ENCODE measurements at regions not wholly inside any gene's neighbourhood (a gene's known extent, or its start where the extent isn't known, plus 50 kb on each side); places are given as distances from the start of the nearest gene placed in this dataset.

GRCh38 chr5:101728933-101729332 is 567.2 kb downstream of the SLCO4C1 start:
- H3K27ac ChIP-seq (ENCODE audit: low read depth, low read length), result no peak overlapping the region
- H2BK12ac ChIP-seq (ENCODE audit: low read depth, low read length), result no peak overlapping the region
- H3K9me3 ChIP-seq (ENCODE audit: insufficient read depth in 2 of 2, low read depth in 1 of 2, low read length in 1 of 2), result no peaks in the 10 kb centered on the region
- H3K23ac ChIP-seq (ENCODE audit: insufficient read length), result no peak overlapping the region
- no peak overlapping the region for H4K5ac ChIP-seq (ENCODE audit: insufficient read length, low read depth, low read length)
- no peaks in the 10 kb centered on the region for H3K36me3 ChIP-seq (ENCODE audit: control insufficient read depth in 2 of 4, insufficient read depth in 4 of 4, low read length in 3 of 4)
- ChIA-PET POLR2A (ENCODE audit: partially characterized antibody) (no interaction called here), CTCF (ENCODE audit: partially characterized antibody) (interaction anchor here (0.8 to 2.3 kb wide), 9 partner anchors 10 to 249 kb away, joined by 3 to 14 read pairs (median 4); no protein-coding TSS in a partner anchor)
- H2BK5ac ChIP-seq (ENCODE audit: low read depth, low read length), result no peak overlapping the region
- TF ChIP-seq TAF1 (IDR thresholded peaks at IDR 0.05; ENCODE audit: low read depth, low read length), result no peak
- TF ChIP-seq CTCF (IDR thresholded peaks at IDR 0.05; ENCODE audit: control extremely low read depth in 1 of 3, insufficient read depth in 1 of 3, low read depth in 1 of 3, low read length in 3 of 3), result peak in 2 of 3 experiments; percentile 30 to 62; a peak in 2 of 4 replicates
- TF ChIP-seq RAD21 (IDR thresholded peaks at IDR 0.05 in 1 of 2, conservative IDR thresholded peaks at IDR 0.05 in 1 of 2; ENCODE audit: low read depth in 2 of 2, low read length in 2 of 2), result peak; percentile 40 to 44; a peak in 3 of 4 replicates
- TF ChIP-seq CBX8 (IDR thresholded peaks at IDR 0.05; ENCODE audit: borderline replicate concordance, low read depth, low read length), result no peak
- H3K14ac ChIP-seq (ENCODE audit: insufficient read length), result no peak overlapping the region
- FAIRE-seq, result no peak
- H3K4me1 ChIP-seq (replicated peaks in 1 of 4; ENCODE audit: control insufficient read depth in 3 of 4, insufficient read depth in 4 of 4, low read length in 3 of 4), result peaks cover 0 to 2% (median 0%) of the 10 kb centered on the region in 4 experiments; a peak in 2 of 7 replicates
- no peak overlapping the region for H4K8ac ChIP-seq (ENCODE audit: extremely low read depth, insufficient read depth, low read length)
- no peaks in the 10 kb centered on the region for H3K23me2 ChIP-seq (ENCODE audit: low read depth, low read length)
- H4K91ac ChIP-seq (replicated peaks; ENCODE audit: insufficient read length, low read length), result no peak overlapping the region
- no peaks in the 10 kb centered on the region for H4K20me1 ChIP-seq (replicated peaks in 1 of 2; ENCODE audit: control insufficient read depth in 1 of 2, insufficient read depth in 2 of 2, low read length in 2 of 2)
- no peak overlapping the region for H3K4me3 ChIP-seq (ENCODE audit: extremely low read depth in 1 of 4, insufficient read depth in 2 of 4, low read depth in 3 of 4, low read length in 4 of 4)
- H2AFZ ChIP-seq (ENCODE audit: low read length), result no peak overlapping the region
- H3K9ac ChIP-seq (replicated peaks in 1 of 4; ENCODE audit: extremely low read depth in 1 of 4, low read depth in 3 of 4, low read length in 3 of 4), result no peak overlapping the region
- no peaks in the 10 kb centered on the region for H3K27me3 ChIP-seq (replicated peaks in 1 of 4; ENCODE audit: control insufficient read depth in 3 of 4, extremely low read depth in 1 of 4, insufficient read depth in 3 of 4, low read length in 3 of 4)
- no peaks in the 10 kb centered on the region for H3K79me1 ChIP-seq (ENCODE audit: low read depth, low read length)
- H2BK15ac ChIP-seq (ENCODE audit: low read length), result no peak overlapping the region
- H3K4ac ChIP-seq (replicated peaks; ENCODE audit: insufficient read length, low read depth, low read length), result no peak overlapping the region
- no peak overlapping the region for H3K18ac ChIP-seq (ENCODE audit: extremely low read depth, low read length)
- no peak overlapping the region for H3K56ac ChIP-seq (replicated peaks; ENCODE audit: insufficient read length, low read depth, low read length)
- DNase-seq (ENCODE audit: low read depth in 1 of 2, low spot score in 2 of 2), result no peak
- no peak overlapping the region for H2BK120ac ChIP-seq (replicated peaks; ENCODE audit: low read depth, low read length)
- H2BK20ac ChIP-seq (ENCODE audit: low read length), result no peak overlapping the region
- H2AK5ac ChIP-seq (ENCODE audit: low read depth, low read length), result no peak overlapping the region
- H3K79me2 ChIP-seq (ENCODE audit: control insufficient read depth in 1 of 2, insufficient read depth in 2 of 2, low read length in 2 of 2), result no peaks in the 10 kb centered on the region
- no peak overlapping the region for H3K4me2 ChIP-seq (ENCODE audit: insufficient read depth in 1 of 2, low read depth in 2 of 2, low read length in 2 of 2)

Data from H1 (cell line).